Peyer's patch (tissue), 4 donors: ENCODE measurements at regions not wholly inside any gene's neighbourhood (a gene's known extent, or its start where the extent isn't known, plus 50 kb on each side); places are given as distances from the start of the nearest gene placed in this dataset.
"Not testable (repeated sequence)": the region's sequence is repeated elsewhere in the genome, so short reads cannot be mapped to it uniquely, and the experiment has no call there.

Experiments
- DNase-seq, 3 donors: peaks; one replicate each; pipeline ENCODE4 v3.0.0-alpha.2; 2017 to 2019
- H3K27ac ChIP-seq, 4 donors: fragments of 200-600 bp; sonication (generic); one replicate each; pipeline ENCODE4 v1.5.1; 2016 to 2019
- H3K27me3 ChIP-seq, 2 donors: fragments of 200-600 bp; sonication (generic); one replicate each; pipeline ENCODE4 v1.5.1; 2019
- H3K36me3 ChIP-seq, 3 donors: fragments of 200-600 bp; sonication (generic); one replicate each; pipeline ENCODE4 v1.5.1; 2016 to 2019
- H3K4me1 ChIP-seq, 4 donors: fragments of 200-600 bp; sonication (generic); one replicate each; pipeline ENCODE4 v1.5.1; 2016 to 2019
- H3K4me3 ChIP-seq, 4 donors: fragments of 200-600 bp; sonication (generic); 1 replicate in 3 of 4; 2 replicates in 1 of 4; pipeline ENCODE4 v1.5.1; 2016 to 2019; ENCODE audit warnings: mild to moderate bottlenecking in 1 of 4
- H3K9me3 ChIP-seq, 4 donors: fragments of 200-600 bp; sonication (generic); one replicate each; pipeline ENCODE4 v1.5.1; 2016 to 2019; ENCODE audit warnings: mild to moderate bottlenecking in 1 of 4
- POLR2A ChIP-seq, 2 donors: fragments of 450-650 bp; IDR thresholded peaks; one replicate each; pipeline ENCODE4 v1.5.1; 2017; ENCODE audit warnings: antibody characterized with exemption in 2 of 2, mild to moderate bottlenecking in 2 of 2, moderate library complexity in 2 of 2
- TF ChIP-seq, protein P1 (sequence below), 6 experiments: fragments of 450-650 bp in 4 of 6; fragments of 200-600 bp in 2 of 6; sonication (generic) in 1 of 6; IDR thresholded peaks; one replicate each; pipeline ENCODE4 v1.5.1; 2017 to 2019; ENCODE audit warnings: antibody characterized with exemption in 6 of 6, mild to moderate bottlenecking in 3 of 6, moderate library complexity in 1 of 6

DNA sequence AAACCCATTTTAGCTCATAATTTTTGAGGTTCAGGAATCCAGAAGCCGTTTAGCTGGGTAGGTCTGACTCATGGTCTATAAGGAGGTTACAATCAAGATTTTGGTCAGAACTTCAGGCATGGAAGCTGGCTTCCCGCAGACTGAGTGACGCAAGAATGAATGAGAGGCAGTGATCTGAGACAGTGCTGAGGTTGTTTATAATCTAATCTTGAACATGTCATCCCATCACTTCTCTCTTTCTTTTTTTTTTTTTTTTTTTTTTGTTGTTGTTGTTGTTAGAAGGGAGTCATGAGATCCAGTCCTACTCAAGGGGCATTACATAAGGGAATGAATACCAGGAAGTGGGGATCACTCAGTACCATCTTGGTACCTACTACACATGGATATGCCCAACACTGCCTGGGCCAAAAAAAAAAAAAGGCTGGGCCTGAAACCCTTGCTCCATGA lies 217.4 kb downstream of the DLEU7 start:
- no peak overlapping the region for H3K27ac ChIP-seq
- H3K4me3 ChIP-seq, result no peak overlapping the region
- H3K27me3 ChIP-seq, result no peaks in the 10 kb centered on the region
- DNase-seq, result no peak
- H3K9me3 ChIP-seq, result no peaks in the 10 kb centered on the region
- no peaks in the 10 kb centered on the region for H3K36me3 ChIP-seq
- H3K4me1 ChIP-seq, result no peaks in the 10 kb centered on the region
- TF ChIP-seq, protein P1, sequence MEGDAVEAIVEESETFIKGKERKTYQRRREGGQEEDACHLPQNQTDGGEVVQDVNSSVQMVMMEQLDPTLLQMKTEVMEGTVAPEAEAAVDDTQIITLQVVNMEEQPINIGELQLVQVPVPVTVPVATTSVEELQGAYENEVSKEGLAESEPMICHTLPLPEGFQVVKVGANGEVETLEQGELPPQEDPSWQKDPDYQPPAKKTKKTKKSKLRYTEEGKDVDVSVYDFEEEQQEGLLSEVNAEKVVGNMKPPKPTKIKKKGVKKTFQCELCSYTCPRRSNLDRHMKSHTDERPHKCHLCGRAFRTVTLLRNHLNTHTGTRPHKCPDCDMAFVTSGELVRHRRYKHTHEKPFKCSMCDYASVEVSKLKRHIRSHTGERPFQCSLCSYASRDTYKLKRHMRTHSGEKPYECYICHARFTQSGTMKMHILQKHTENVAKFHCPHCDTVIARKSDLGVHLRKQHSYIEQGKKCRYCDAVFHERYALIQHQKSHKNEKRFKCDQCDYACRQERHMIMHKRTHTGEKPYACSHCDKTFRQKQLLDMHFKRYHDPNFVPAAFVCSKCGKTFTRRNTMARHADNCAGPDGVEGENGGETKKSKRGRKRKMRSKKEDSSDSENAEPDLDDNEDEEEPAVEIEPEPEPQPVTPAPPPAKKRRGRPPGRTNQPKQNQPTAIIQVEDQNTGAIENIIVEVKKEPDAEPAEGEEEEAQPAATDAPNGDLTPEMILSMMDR (IDR thresholded peaks at IDR 0.05), result no peak
- no peak for TF ChIP-seq POLR2A (IDR thresholded peaks at IDR 0.05)

DNA sequence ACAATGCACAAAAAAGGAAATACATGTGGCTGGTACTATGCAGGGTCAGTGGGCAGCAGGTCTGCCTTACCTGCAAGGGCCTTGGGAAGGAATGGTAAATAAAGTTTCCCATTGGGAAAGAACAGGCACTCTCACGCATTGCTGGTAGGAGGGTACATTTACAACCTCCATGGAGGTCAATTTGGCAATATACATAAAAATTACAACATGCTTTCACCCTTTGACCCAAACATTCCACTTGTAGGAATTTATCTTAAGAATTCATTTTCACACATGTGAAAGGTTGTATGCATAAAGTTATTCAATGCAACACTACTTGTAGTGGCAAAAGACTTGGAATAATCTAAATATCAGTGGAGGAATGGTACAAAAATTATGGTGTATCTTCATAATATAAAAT lies 216.4 kb downstream of the DLEU7 start:
- Histone ChIP-seq H3K9me3 (no peaks in the 10 kb centered on the region), H3K27me3 (no peaks in the 10 kb centered on the region), H3K4me1 (no peaks in the 10 kb centered on the region), H3K27ac (no peak overlapping the region), H3K4me3 (no peak overlapping the region), H3K36me3 (no peaks in the 10 kb centered on the region)
- TF ChIP-seq POLR2A (IDR thresholded peaks at IDR 0.05), result no peak
- DNase-seq, result no peak

DNA sequence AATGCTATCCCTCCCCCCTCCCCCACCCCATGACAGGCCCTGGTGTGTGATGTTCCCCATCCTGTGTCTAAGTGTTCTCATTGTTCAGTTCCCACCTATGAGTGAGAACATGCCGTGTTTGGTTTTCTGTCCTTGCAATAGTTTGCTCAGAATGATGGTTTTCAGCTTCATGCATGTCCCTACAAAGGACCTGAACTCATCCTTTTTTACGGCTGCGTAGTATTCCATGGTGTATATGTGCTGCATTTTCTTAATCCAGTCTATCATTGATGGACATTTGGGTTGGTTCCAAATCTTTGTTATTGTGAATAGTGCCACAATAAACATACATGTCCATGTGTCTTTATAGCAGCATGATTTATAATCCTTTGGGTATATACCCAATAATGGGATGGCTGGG lies 215.0 kb downstream of the DLEU7 start:
- not testable (repeated sequence) for H3K36me3 ChIP-seq, DNase-seq, H3K27me3 ChIP-seq, H3K27ac ChIP-seq, H3K4me3 ChIP-seq, H3K9me3 ChIP-seq, H3K4me1 ChIP-seq

DNA sequence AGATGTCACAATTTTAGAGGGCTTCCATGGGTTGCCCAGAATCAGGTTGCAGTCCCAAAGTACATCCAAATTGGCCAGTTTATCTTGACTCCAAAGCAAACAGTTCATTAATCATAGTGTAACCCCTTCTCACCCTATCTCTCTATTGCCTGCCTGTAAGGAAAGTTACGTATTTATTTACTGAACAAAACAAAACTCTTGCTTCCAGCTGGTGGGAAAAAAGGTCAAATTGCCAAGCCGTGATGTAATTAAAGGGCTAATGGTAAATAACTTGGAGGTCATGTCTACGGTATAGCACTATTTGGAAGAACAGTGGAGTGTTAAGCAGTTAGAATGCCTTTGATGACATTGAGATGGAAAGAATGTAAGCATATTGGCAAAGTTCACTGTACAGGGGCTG lies 214.0 kb downstream of the DLEU7 start:
- H3K4me1 ChIP-seq, result no peaks in the 10 kb centered on the region
- no peaks in the 10 kb centered on the region for H3K36me3 ChIP-seq
- H3K4me3 ChIP-seq, result no peak overlapping the region
- no peaks in the 10 kb centered on the region for H3K9me3 ChIP-seq
- H3K27ac ChIP-seq, result no peak overlapping the region
- TF ChIP-seq POLR2A (IDR thresholded peaks at IDR 0.05), result no peak
- TF ChIP-seq, protein P1 (IDR thresholded peaks at IDR 0.05), result no peak
- H3K27me3 ChIP-seq, result no peaks in the 10 kb centered on the region
- no peak for DNase-seq

DNA sequence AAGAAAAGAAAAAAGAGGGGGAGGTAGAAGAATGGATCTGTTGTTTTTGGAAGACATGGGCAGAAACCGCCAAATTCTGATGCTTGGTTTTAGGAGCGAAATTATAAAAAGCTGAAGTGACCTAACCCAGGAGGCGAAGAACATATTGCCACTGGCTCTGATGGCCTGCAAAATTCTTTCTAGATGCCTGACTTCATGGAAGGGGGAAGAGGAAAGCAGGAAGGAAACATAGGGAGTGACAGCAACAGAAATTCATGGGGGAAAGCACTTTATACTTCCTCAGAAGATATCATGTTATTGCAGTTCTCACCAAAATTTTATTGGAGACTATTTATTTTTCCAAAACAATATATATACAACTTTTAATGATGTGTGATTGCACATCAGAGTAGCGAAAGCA lies 213.5 kb downstream of the DLEU7 start:
- no peaks in the 10 kb centered on the region for H3K27me3 ChIP-seq
- no peak for DNase-seq
- H3K9me3 ChIP-seq, result no peaks in the 10 kb centered on the region
- no peaks in the 10 kb centered on the region for H3K36me3 ChIP-seq
- no peak overlapping the region for H3K4me3 ChIP-seq
- H3K27ac ChIP-seq, result no peak overlapping the region
- no peaks in the 10 kb centered on the region for H3K4me1 ChIP-seq
- TF ChIP-seq, protein P1 (IDR thresholded peaks at IDR 0.05), result no peak
- TF ChIP-seq POLR2A (IDR thresholded peaks at IDR 0.05), result no peak

DNA sequence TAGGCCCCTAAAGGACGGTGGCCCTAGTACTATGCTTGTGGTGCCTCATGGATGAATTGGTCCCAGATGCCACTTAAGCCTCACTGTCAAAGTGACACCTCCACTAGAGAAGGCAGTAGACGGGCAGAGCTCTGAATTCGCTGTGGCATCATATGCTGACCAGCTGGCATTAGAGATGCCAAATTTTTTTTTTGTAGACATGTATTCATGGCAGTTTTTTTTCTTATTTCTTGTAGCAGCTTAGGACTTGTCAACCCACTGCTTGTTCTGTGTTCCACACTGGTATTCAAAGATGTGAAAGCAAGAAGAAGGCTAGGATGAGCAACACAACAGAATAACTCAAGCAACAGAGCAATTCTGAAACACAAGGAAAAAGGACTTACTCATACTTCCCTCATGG lies 212.5 kb downstream of the DLEU7 start:
- TF ChIP-seq, protein P1 (IDR thresholded peaks at IDR 0.05), result no peak
- no peak for TF ChIP-seq POLR2A (IDR thresholded peaks at IDR 0.05)
- DNase-seq, result no peak
- H3K27me3 ChIP-seq, result no peaks in the 10 kb centered on the region
- H3K4me1 ChIP-seq, result no peaks in the 10 kb centered on the region
- H3K9me3 ChIP-seq, result no peaks in the 10 kb centered on the region
- no peak overlapping the region for H3K27ac ChIP-seq
- H3K36me3 ChIP-seq, result no peaks in the 10 kb centered on the region
- no peak overlapping the region for H3K4me3 ChIP-seq

DNA sequence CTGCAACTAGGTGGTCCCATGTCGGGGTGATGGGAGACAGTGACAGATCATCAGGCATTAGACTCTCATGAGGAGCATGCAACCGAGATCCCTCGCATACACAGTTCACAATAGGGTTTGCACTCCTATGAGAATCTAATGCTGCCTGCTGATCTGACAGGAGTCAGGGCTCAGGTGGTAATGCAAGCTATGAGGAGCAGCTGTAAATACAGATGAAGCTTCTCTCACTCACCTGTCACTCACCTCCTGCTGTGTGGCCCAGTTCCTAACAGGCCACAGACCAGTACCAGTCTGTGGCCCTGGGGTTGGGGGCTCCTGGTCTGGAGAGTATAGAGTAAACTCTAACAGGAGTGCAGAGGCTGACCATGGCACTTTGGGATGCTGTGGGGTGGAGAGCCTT lies 209.2 kb downstream of the DLEU7 start:
- H3K9me3 ChIP-seq, result no peaks in the 10 kb centered on the region

More for the DNA sequence above, 209.2 kb downstream of the DLEU7 start:
- H3K4me3 ChIP-seq, result no peak overlapping the region
- H3K36me3 ChIP-seq, result no peaks in the 10 kb centered on the region
- TF ChIP-seq, protein P1 (IDR thresholded peaks at IDR 0.05), result no peak
- TF ChIP-seq POLR2A (IDR thresholded peaks at IDR 0.05), result no peak
- no peaks in the 10 kb centered on the region for H3K4me1 ChIP-seq
- no peaks in the 10 kb centered on the region for H3K27me3 ChIP-seq
- DNase-seq, result no peak
- H3K27ac ChIP-seq, result no peak overlapping the region
